ENCODE measurements at regions not wholly inside any gene's neighbourhood (a gene's known extent, or its start where the extent isn't known, plus 50 kb on each side); places are given as distances from the start of the nearest gene placed in this dataset.
"Not testable (repeated sequence)": the region's sequence is repeated elsewhere in the genome, so short reads cannot be mapped to it uniquely, and the experiment has no call there.

DNA sequence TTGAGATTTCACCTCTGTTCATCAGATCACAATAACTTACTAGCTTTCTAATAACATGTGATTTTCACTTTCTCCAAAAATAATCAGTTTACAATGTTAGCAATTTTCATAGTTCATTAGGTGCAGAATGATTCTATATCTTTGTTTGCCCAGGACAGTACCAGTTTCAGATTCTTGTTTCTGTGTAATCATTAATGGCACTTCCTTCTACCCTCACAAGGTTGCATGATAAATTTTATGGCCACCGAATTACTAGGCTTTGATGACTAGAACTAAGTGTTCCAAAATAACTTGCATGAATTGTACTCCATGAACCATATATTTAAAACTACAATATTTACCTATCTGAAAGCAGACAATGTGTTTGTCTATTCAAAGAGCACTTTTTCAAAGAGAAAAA is 442.3 kb downstream of the EPHA7 start:
- H3K4me1 Mint-ChIP-seq (ENCODE audit: unreplicated experiment): peaks cover 9% of the 10 kb centered on the region
- H3K27ac Mint-ChIP-seq (ENCODE audit: unreplicated experiment): no peak overlapping the region
- no peak overlapping the region for H3K4me3 Mint-ChIP-seq (ENCODE audit: unreplicated experiment)
- peaks cover 7% of the 10 kb centered on the region for H3K27me3 Mint-ChIP-seq (ENCODE audit: unreplicated experiment)
- no peaks in the 10 kb centered on the region for H3K36me3 Mint-ChIP-seq (ENCODE audit: unreplicated experiment)
- TF ChIP-seq, protein P1, sequence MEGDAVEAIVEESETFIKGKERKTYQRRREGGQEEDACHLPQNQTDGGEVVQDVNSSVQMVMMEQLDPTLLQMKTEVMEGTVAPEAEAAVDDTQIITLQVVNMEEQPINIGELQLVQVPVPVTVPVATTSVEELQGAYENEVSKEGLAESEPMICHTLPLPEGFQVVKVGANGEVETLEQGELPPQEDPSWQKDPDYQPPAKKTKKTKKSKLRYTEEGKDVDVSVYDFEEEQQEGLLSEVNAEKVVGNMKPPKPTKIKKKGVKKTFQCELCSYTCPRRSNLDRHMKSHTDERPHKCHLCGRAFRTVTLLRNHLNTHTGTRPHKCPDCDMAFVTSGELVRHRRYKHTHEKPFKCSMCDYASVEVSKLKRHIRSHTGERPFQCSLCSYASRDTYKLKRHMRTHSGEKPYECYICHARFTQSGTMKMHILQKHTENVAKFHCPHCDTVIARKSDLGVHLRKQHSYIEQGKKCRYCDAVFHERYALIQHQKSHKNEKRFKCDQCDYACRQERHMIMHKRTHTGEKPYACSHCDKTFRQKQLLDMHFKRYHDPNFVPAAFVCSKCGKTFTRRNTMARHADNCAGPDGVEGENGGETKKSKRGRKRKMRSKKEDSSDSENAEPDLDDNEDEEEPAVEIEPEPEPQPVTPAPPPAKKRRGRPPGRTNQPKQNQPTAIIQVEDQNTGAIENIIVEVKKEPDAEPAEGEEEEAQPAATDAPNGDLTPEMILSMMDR (IDR thresholded peaks at IDR 0.05): no peak
- DNase-seq (ENCODE audit: extremely low spot score, unreplicated experiment): no peak
- no peaks in the 10 kb centered on the region for H3K9me3 Mint-ChIP-seq (ENCODE audit: unreplicated experiment)

DNA sequence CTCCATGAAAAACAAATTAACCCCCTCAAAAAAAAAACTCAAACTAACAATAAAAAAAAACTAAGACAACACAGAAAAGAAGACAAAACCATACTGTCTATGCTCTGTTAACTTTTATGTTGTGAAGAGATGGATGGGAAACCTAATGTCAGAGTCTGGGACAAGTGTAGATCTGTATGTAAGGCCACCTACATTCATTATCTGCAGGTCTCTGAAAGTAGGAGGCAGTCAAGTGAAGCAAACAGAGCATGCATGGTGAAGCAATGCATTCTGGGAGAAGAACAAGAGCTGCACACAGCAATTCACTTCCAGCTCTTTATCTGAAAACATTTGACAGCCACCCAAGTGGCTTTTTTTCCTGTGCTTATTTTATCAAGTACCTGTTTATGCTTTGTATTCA is 452.0 kb downstream of the EPHA7 start:
- TF ChIP-seq, protein P1 (IDR thresholded peaks at IDR 0.05): no peak
- no peak for DNase-seq (ENCODE audit: extremely low spot score, unreplicated experiment)
- Mint-ChIP-seq H3K9me3 (ENCODE audit: unreplicated experiment) (no peaks in the 10 kb centered on the region), H3K27ac (ENCODE audit: unreplicated experiment) (no peak overlapping the region), H3K4me3 (ENCODE audit: unreplicated experiment) (no peak overlapping the region), H3K4me1 (ENCODE audit: unreplicated experiment) (no peaks in the 10 kb centered on the region), H3K27me3 (ENCODE audit: unreplicated experiment) (peaks cover 13% of the 10 kb centered on the region), H3K36me3 (ENCODE audit: unreplicated experiment) (no peaks in the 10 kb centered on the region)

DNA sequence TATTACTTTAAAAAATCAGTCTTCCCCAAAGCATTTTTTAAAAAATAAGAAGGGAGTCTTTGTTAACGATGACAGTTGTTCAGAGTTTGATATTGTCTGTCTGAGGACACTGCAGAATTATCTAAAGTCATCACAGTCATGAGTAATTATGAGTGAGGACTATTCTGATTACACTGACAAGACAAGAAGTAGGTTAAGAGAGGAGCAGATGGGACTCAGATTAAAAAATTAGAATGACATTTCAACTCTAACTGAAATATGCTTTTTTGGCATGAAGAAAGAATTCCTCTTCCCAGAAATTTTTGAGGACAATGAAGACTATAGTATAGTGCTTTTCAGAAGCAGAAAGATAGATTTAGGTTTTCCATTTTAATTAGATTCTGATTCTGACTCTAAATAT is 456.5 kb downstream of the EPHA7 start:
- Mint-ChIP-seq H3K4me3 (ENCODE audit: unreplicated experiment) (no peak overlapping the region), H3K4me1 (ENCODE audit: unreplicated experiment) (no peaks in the 10 kb centered on the region), H3K27ac (ENCODE audit: unreplicated experiment) (no peak overlapping the region), H3K27me3 (ENCODE audit: unreplicated experiment) (peaks cover 19% of the 10 kb centered on the region), H3K36me3 (ENCODE audit: unreplicated experiment) (no peaks in the 10 kb centered on the region), H3K9me3 (ENCODE audit: unreplicated experiment) (peaks cover 8% of the 10 kb centered on the region)
- TF ChIP-seq, protein P1 (IDR thresholded peaks at IDR 0.05): no peak
- DNase-seq (ENCODE audit: extremely low spot score, unreplicated experiment): no peak

DNA sequence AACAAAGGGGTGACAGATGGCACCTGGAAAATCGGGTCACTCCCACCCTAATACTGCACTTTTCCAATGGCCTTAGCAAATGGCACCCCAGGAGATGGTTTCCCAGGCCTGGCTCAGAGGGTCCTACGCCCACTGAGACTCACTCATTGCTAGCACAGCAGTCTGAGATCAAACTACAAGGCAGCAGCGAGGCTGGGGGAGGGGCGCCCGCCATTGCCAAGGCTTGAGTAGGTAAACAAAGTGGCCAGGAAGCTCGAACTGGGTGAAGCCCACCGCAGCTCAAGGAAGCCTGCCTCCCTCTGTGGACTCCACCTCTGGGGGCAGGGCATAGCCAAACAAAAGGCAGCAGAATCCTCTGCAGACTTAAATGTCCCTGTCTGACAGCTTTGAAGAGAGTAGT is 467.2 kb downstream of the EPHA7 start:
- not testable (repeated sequence) for H3K9me3 Mint-ChIP-seq (ENCODE audit: unreplicated experiment)

DNA sequence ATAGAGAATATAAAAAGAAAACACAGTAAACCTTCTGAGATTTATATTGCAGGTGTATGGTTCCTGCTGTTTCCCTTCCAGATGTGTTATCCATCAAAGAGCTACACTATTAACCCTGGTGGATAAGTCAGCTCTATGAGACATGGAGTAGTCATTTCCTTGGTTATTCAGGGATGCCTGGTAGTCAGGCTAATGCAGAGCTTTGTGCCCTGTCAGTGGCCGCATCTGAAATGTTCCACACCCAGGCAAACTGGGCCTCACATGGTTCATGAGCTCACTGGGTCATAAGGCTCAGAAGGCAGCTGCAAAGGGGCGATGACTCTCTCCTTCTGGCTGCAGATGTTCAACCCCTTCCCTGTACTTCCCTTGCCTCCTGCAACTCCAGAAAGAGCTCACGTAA is 473.6 kb downstream of the EPHA7 start:
- DNase-seq (ENCODE audit: extremely low spot score, unreplicated experiment): no peak
- Mint-ChIP-seq H3K36me3 (ENCODE audit: unreplicated experiment) (no peaks in the 10 kb centered on the region), H3K4me1 (ENCODE audit: unreplicated experiment) (no peaks in the 10 kb centered on the region), H3K27ac (ENCODE audit: unreplicated experiment) (no peak overlapping the region), H3K27me3 (ENCODE audit: unreplicated experiment) (peaks cover 7% of the 10 kb centered on the region), H3K4me3 (ENCODE audit: unreplicated experiment) (no peak overlapping the region), H3K9me3 (ENCODE audit: unreplicated experiment) (no peaks in the 10 kb centered on the region)
- TF ChIP-seq, protein P1 (IDR thresholded peaks at IDR 0.05): no peak

More for the DNA sequence above, 467.2 kb downstream of the EPHA7 start:
- not testable (repeated sequence) for H3K4me3 Mint-ChIP-seq (ENCODE audit: unreplicated experiment); H3K27ac Mint-ChIP-seq (ENCODE audit: unreplicated experiment); H3K27me3 Mint-ChIP-seq (ENCODE audit: unreplicated experiment); DNase-seq (ENCODE audit: extremely low spot score, unreplicated experiment); H3K36me3 Mint-ChIP-seq (ENCODE audit: unreplicated experiment); H3K4me1 Mint-ChIP-seq (ENCODE audit: unreplicated experiment)

DNA sequence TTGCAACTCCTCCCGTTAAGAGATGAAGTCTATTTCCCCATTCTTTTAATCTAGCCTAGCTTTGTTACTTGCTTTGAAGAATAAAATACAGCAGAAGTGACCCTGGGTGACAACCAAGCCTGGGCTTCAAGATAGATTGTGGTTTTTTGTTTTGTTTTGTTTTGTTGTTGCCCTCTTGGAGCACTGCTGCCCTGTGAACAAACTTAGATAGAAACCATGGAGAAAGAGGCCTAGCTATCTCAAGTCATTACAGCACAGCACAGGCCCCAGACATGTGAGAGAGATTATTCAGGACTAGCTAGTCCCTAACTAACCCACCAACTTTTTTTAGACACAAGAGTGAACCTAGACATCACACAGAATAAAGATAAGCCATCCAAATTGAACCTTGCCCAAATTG is 475.2 kb downstream of the EPHA7 start:
- TF ChIP-seq, protein P1 (IDR thresholded peaks at IDR 0.05): no peak
- peaks cover 5% of the 10 kb centered on the region for H3K27me3 Mint-ChIP-seq (ENCODE audit: unreplicated experiment)
- H3K36me3 Mint-ChIP-seq (ENCODE audit: unreplicated experiment): no peaks in the 10 kb centered on the region
- no peak overlapping the region for H3K4me3 Mint-ChIP-seq (ENCODE audit: unreplicated experiment)
- H3K9me3 Mint-ChIP-seq (ENCODE audit: unreplicated experiment): no peaks in the 10 kb centered on the region
- no peaks in the 10 kb centered on the region for H3K4me1 Mint-ChIP-seq (ENCODE audit: unreplicated experiment)
- H3K27ac Mint-ChIP-seq (ENCODE audit: unreplicated experiment): no peak overlapping the region
- DNase-seq (ENCODE audit: extremely low spot score, unreplicated experiment): no peak

All from osteocyte (in vitro differentiated cells).